Loucy (cell line): ENCODE measurements at regions not wholly inside any gene's neighbourhood (a gene's known extent, or its start where the extent isn't known, plus 50 kb on each side); places are given as distances from the start of the nearest gene placed in this dataset.
A peak's percentile ranks its signal among the peaks of the same experiment; 100 is the strongest.

Source experiments
- H2AFZ ChIP-seq: fragments of 200-600 bp; sonication (generic); 2 replicates; pipeline ENCODE4 v1.6.0; 2016; ENCODE audit warnings: antibody characterized with exemption, mild to moderate bottlenecking, low read length, moderate library complexity
- H3F3A ChIP-seq: fragments of 200-600 bp; 2 replicates; pipeline ENCODE4 v1.6.0; 2016; ENCODE audit warnings: antibody characterized with exemption, low read depth, mild to moderate bottlenecking
- H3K27me3 ChIP-seq: fragments of 200-600 bp; sonication (generic); 2 replicates; pipeline ENCODE4 v1.6.1; 2014; ENCODE audit warnings: low read length, mild to moderate bottlenecking; ENCODE audit not compliant: insufficient read depth, poor library complexity, severe bottlenecking
- H3K36me3 ChIP-seq: fragments of 200-600 bp; sonication (generic); 2 replicates; pipeline ENCODE4 v1.6.1; 2016; ENCODE audit warnings: low read length; ENCODE audit not compliant: insufficient read depth
- H3K4me1 ChIP-seq: fragments of 200-600 bp; sonication (generic); 2 replicates; pipeline ENCODE4 v1.5.1; 2014; ENCODE audit warnings: low read length, mild to moderate bottlenecking; ENCODE audit not compliant: insufficient read depth, poor library complexity, severe bottlenecking
- H3K4me2 ChIP-seq: fragments of 200-600 bp; sonication (generic); 2 replicates; pipeline ENCODE4 v1.6.0; 2014; ENCODE audit warnings: antibody characterized with exemption, low read length, low read depth, mild to moderate bottlenecking; ENCODE audit not compliant: poor library complexity, severe bottlenecking
- H3K4me3 ChIP-seq: fragments of 200-600 bp; sonication (generic); 2 replicates; pipeline ENCODE4 v1.5.1; 2014; ENCODE audit warnings: low read length, mild to moderate bottlenecking, mixed read lengths; ENCODE audit not compliant: poor library complexity, severe bottlenecking
- H3K79me2 ChIP-seq: fragments of 200-600 bp; sonication (generic); 2 replicates; pipeline ENCODE4 v1.6.1; 2014; ENCODE audit warnings: low read length; ENCODE audit not compliant: insufficient read depth
- H3K9ac ChIP-seq: fragments of 200-600 bp; sonication (generic); 2 replicates; pipeline ENCODE4 v1.6.0; 2014; ENCODE audit warnings: mild to moderate bottlenecking, low read depth, low read length, moderate library complexity; ENCODE audit not compliant: poor library complexity, severe bottlenecking
- H3K9me2 ChIP-seq: fragments of 200-600 bp; sonication (generic); replicated peaks from 2 replicates; pipeline ENCODE4 v1.6.1; 2016; ENCODE audit warnings: low read depth, low read length, mixed read lengths
- H3K9me3 ChIP-seq: fragments of 200-600 bp; sonication (generic); 2 replicates; pipeline ENCODE4 v1.6.1; 2014; ENCODE audit warnings: mild to moderate bottlenecking, antibody characterized with exemption, low read length, low read depth; ENCODE audit not compliant: insufficient read depth
- H4K20me1 ChIP-seq: fragments of 200-600 bp; sonication (generic); 2 replicates; pipeline ENCODE4 v1.6.0; 2014; ENCODE audit warnings: antibody characterized with exemption, low read length, mild to moderate bottlenecking; ENCODE audit not compliant: insufficient read depth, poor library complexity, severe bottlenecking
- CTCF ChIP-seq: fragments of 200-600 bp; sonication (generic); conservative IDR thresholded peaks from 2 replicates; pipeline ENCODE4 v1.5.1; 2014; ENCODE audit warnings: mild to moderate bottlenecking, antibody characterized with exemption, low read length
- EZH2phosphoT487 ChIP-seq: fragments of 200-600 bp; IDR thresholded peaks from 2 replicates; pipeline ENCODE4 v1.6.1; 2018; ENCODE audit warnings: antibody characterized with exemption, mild to moderate bottlenecking, moderate library complexity, borderline replicate concordance

- Histone ChIP-seq H3K27me3 (no peaks in the 10 kb centered on the region), H3K9me2 (no peaks in the 10 kb centered on the region), H3K4me1 (no peaks in the 10 kb centered on the region), H3F3A (no peaks in the 10 kb centered on the region), H3K4me3 (no peak overlapping the region), H3K36me3 (no peaks in the 10 kb centered on the region), H3K4me2 (no peak overlapping the region), H2AFZ (no peak overlapping the region), H4K20me1 (no peaks in the 10 kb centered on the region), H3K9me3 (no peaks in the 10 kb centered on the region), H3K79me2 (no peaks in the 10 kb centered on the region), H3K9ac (no peak overlapping the region)
- TF ChIP-seq EZH2phosphoT487 (no peak), CTCF (no peak)
Measured at GRCh38 chr5:99063737-99064136, 134.9 kb upstream of the CHD1 start.

- Histone ChIP-seq H3K4me2 (no peak overlapping the region), H3K4me1 (no peaks in the 10 kb centered on the region), H3K9ac (no peak overlapping the region), H2AFZ (0 out of 2 replicates have a peak overlapping the region, but pooled peaks have one; percentile 36), H3F3A (no peaks in the 10 kb centered on the region), H3K36me3 (no peaks in the 10 kb centered on the region), H4K20me1 (no peaks in the 10 kb centered on the region), H3K79me2 (no peaks in the 10 kb centered on the region), H3K27me3 (no peaks in the 10 kb centered on the region), H3K9me3 (no peaks in the 10 kb centered on the region), H3K4me3 (no peak overlapping the region), H3K9me2 (no peaks in the 10 kb centered on the region)
- TF ChIP-seq EZH2phosphoT487 (no peak), CTCF (no peak)
Measured at GRCh38 chr5:99061711-99062110, 132.9 kb upstream of the CHD1 start.

GRCh38 chr5:99061299-99061698 lies 132.5 kb upstream of the CHD1 start:
- Histone ChIP-seq H2AFZ (0 out of 2 replicates have a peak overlapping the region, but pooled peaks have one; percentile 36), H3K4me3 (no peak overlapping the region)
- no peak for TF ChIP-seq CTCF
- no peak for TF ChIP-seq EZH2phosphoT487

More at GRCh38 chr5:99061299-99061698, 132.5 kb upstream of the CHD1 start:
- Histone ChIP-seq H3K9ac (no peak overlapping the region), H3K4me1 (no peaks in the 10 kb centered on the region), H4K20me1 (no peaks in the 10 kb centered on the region), H3K4me2 (no peak overlapping the region), H3F3A (no peaks in the 10 kb centered on the region), H3K9me3 (no peaks in the 10 kb centered on the region), H3K36me3 (no peaks in the 10 kb centered on the region), H3K27me3 (no peaks in the 10 kb centered on the region), H3K79me2 (no peaks in the 10 kb centered on the region), H3K9me2 (no peaks in the 10 kb centered on the region)
